Fibroblast of lung (primary cell): ENCODE measurements at regions not wholly inside any gene's neighbourhood (a gene's known extent, or its start where the extent isn't known, plus 50 kb on each side); places are given as distances from the start of the nearest gene placed in this dataset.
A peak's percentile ranks its signal among the peaks of the same experiment; 100 is the strongest.

Experiments used
- EZH2 ChIP-seq: IDR thresholded peaks from 2 replicates; pipeline ENCODE4 v1.5.1; 2012; ENCODE audit warnings: low read length, control low read depth, mild to moderate bottlenecking; ENCODE audit errors: missing control alignments
- TF ChIP-seq, protein P1 (sequence below), 2 donors: IDR thresholded peaks in 1 of 2; conservative IDR thresholded peaks in 1 of 2; 1 replicate in 1 of 2; 2 replicates in 1 of 2; pipeline ENCODE4 v1.5.1; 2011 to 2012; ENCODE audit warnings: low read length in 2 of 2, control low read depth in 1 of 2, inconsistent platforms in 1 of 2, low read depth in 1 of 2, mild to moderate bottlenecking in 1 of 2

DNA sequence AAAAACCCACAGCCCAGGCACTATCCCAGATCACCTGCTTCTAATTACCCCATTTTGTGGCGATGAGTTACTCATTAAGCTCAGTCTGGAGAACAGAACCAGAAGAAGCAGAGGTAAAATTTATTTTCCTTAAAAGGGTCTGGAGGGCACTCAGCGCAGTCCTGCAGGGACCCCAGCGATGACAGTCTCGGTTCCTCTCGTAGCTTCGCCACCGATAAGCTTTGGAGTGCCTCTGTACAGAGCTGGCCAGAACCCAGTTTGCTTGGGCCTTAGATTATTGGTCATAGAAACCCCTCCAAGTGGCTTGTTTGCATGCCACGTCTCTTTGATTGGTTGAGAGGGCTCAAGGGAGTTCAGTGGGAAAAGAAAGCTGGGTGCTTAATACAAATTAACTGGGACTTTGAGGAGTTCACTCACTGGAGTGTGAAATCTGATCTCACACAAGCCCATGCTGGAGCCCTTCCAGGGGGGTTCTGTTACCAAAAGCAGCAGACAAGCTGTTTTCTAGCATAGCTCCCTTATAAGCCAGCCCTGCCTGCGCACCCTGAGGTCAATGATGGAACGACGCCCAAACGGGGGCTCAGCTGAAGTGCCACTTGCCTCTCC, 158.5 kb upstream of the ARID1B start:
- TF ChIP-seq, protein P1, sequence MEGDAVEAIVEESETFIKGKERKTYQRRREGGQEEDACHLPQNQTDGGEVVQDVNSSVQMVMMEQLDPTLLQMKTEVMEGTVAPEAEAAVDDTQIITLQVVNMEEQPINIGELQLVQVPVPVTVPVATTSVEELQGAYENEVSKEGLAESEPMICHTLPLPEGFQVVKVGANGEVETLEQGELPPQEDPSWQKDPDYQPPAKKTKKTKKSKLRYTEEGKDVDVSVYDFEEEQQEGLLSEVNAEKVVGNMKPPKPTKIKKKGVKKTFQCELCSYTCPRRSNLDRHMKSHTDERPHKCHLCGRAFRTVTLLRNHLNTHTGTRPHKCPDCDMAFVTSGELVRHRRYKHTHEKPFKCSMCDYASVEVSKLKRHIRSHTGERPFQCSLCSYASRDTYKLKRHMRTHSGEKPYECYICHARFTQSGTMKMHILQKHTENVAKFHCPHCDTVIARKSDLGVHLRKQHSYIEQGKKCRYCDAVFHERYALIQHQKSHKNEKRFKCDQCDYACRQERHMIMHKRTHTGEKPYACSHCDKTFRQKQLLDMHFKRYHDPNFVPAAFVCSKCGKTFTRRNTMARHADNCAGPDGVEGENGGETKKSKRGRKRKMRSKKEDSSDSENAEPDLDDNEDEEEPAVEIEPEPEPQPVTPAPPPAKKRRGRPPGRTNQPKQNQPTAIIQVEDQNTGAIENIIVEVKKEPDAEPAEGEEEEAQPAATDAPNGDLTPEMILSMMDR (conservative IDR thresholded peaks at IDR 0.05 in 1 of 2, IDR thresholded peaks at IDR 0.05 in 1 of 2; ENCODE audit: low read depth in 1 of 2, low read length in 2 of 2) = peak in 1 of 2 donors; percentile 18
- TF ChIP-seq EZH2 = no peak
